Cardiac fibroblast (primary cell): ENCODE measurements at regions not wholly inside any gene's neighbourhood (a gene's known extent, or its start where the extent isn't known, plus 50 kb on each side); places are given as distances from the start of the nearest gene placed in this dataset.

ENCODE experiments used
- DNase-seq, 2 donors: peaks; one replicate each; pipeline versions ENCODE4 v3.0.0 to v3.0.0-alpha.2; 2010; ENCODE audit warnings: low read depth in 2 of 2
- H3K4me3 ChIP-seq, 2 donors: replicated peaks in 1 of 2; 1 replicate in 1 of 2; 2 replicates in 1 of 2; pipeline ENCODE4 v1.5.1; 2011; ENCODE audit warnings: low read depth in 2 of 2, low read length in 2 of 2, mild to moderate bottlenecking in 2 of 2, moderate library complexity in 1 of 2
- TF ChIP-seq, protein P1 (sequence below): IDR thresholded peaks from one replicate; pipeline ENCODE4 v1.5.1; 2011; ENCODE audit warnings: low read depth, mild to moderate bottlenecking, low read length, inconsistent platforms

DNA sequence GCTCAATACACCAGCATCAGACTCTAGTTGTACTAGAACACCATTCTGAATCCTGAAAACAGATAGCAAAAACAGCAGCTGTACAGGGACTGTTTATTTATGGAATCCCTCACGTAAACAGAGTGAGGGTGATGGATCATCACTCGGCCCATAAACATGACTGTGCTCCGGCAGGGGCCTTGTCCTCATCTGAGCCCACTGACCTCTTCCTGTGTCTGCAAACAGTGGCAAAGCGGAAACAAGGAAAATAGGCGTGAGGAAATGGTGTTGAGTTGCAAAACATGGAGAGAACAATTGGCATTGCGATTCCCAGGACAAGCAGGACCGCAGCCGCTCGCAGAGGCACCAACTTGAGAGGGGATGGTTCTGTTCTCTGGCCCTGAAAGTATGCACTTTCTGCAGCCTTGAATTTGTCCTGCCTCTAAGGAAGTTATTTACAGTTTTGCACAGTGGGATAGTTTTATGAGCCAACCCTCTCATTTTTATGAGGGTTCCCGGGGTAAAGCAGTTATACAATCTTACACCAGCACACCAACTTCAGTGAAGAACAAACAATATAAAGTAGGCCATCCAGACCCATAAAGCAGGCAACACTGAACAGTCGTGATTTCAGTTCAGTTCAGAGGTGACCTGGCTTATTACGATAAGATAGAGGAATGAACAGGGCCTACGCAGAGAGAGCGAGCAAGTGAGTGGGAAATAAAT lies 248.0 kb upstream of the FZD8 start:
- no peak overlapping the region for H3K4me3 ChIP-seq
- TF ChIP-seq, protein P1, sequence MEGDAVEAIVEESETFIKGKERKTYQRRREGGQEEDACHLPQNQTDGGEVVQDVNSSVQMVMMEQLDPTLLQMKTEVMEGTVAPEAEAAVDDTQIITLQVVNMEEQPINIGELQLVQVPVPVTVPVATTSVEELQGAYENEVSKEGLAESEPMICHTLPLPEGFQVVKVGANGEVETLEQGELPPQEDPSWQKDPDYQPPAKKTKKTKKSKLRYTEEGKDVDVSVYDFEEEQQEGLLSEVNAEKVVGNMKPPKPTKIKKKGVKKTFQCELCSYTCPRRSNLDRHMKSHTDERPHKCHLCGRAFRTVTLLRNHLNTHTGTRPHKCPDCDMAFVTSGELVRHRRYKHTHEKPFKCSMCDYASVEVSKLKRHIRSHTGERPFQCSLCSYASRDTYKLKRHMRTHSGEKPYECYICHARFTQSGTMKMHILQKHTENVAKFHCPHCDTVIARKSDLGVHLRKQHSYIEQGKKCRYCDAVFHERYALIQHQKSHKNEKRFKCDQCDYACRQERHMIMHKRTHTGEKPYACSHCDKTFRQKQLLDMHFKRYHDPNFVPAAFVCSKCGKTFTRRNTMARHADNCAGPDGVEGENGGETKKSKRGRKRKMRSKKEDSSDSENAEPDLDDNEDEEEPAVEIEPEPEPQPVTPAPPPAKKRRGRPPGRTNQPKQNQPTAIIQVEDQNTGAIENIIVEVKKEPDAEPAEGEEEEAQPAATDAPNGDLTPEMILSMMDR, result no peak
- DNase-seq, result no peak

DNA sequence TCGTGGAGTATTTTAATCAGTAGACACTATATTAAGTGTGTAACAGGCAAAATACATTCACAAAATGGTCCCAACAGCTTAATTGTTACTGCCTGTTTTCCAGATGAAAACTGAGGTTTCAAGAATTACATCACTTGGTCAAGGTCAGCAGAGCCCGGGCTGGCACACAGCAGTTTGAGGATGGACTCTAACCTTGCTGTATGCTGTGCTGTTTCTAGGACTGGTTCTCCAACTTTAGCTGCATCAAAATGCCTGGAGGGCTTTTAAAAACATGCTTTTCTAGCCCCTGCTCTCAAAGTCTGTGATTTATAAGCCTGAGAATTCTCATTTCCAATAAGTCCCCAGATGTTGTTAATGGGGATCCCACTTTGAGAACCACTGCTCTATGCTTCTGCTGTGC lies 247.1 kb upstream of the FZD8 start:
- H3K4me3 ChIP-seq, result no peak overlapping the region
- TF ChIP-seq, protein P1, result no peak
- no peak for DNase-seq

- TF ChIP-seq, protein P1, result no peak
- no peak for DNase-seq
Measured at GRCh38 chr10:35888400-35888799, 246.3 kb upstream of the FZD8 start.

DNA sequence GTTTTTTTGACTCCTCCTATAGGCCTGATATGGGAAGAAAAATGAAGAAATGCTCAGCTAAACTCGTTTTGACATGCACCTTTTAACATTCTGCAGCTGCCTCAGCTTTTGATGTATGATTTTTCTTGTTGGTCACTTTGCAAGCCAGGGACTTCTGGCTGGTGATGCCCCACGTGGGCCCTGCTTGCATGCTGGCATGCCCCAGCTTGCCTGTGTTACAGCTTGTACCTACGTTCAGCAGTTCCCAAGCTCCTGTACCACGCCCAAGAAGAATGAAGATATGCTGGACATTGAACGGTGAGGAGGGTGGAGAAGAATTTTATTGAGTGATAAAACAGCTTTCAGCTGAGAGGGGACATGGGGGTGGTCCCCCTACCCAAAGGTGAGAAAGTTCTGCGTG lies 245.6 kb upstream of the FZD8 start:
- DNase-seq, result no peak
- no peak overlapping the region for H3K4me3 ChIP-seq
- TF ChIP-seq, protein P1, result no peak

More at GRCh38 chr10:35888400-35888799, 246.3 kb upstream of the FZD8 start:
- H3K4me3 ChIP-seq, result no peak overlapping the region

- DNase-seq, result no peak
- TF ChIP-seq, protein P1, result no peak
- no peak overlapping the region for H3K4me3 ChIP-seq
Measured at GRCh38 chr10:35885076-35885475, 243.0 kb upstream of the FZD8 start.

- TF ChIP-seq, protein P1, result no peak
- no peak for DNase-seq
- H3K4me3 ChIP-seq, result no peak overlapping the region
Measured at GRCh38 chr10:35884657-35885071, 242.6 kb upstream of the FZD8 start.
